ENCODE measurements at regions not wholly inside any gene's neighbourhood (a gene's known extent, or its start where the extent isn't known, plus 50 kb on each side); places are given as distances from the start of the nearest gene placed in this dataset.

DNA sequence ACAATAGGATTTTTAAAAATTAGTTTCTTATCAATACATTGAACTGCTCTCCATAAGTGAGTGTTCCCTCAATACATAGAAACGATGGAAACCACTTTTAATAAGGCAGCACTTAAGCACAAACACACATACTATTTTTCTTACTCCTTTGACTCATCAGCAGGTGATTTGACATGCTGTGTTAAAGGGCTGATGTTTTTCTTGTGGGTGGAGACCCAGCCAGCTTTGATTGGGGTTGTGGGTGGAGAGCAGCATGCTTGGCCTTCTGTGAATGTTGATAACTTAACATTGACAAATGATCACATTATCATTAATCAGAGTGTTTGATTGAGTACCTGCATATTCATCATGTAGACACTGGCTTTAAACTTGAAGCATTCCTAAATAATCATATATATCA is 223.0 kb upstream of the DPH6 start:
- no peak for DNase-seq

GRCh38 chr15:35769656-35770055 is 223.7 kb upstream of the DPH6 start:
- DNase-seq: no peak

DNA sequence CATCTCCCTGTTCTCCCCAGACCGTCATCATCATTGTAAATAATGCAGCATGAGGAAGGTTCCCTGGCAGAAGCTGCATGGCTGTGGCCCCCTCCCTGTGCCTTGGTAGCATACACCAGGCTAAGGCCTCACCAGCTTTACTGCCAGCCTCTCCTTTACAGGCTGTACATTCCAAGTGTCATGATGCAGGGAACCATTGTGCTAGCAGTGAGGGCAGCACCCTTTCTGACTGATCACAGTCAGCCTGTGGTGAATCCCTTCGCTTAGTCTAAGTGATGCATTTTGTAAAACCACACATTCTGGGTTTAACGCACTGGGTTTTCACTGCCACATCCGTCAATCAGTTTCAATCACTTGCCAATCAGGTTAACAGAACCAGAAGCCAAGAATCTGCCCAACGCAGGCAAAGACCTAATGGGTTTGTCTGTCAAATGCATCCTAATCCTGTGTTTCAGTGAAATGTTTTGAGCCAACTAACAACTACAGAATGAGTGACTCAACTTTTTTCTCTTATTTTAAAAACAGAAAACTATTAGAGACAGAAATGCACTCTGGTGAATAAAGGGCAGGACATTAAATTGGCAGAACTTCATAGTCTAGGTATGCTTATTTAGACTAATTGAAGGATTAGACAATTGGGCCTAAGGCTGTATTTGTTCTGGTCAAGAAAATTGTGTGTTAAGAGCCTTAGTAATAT is 225.9 kb upstream of the DPH6 start:
- no peak for DNase-seq

- no peak for DNase-seq
These were observed 228.7 kb upstream of the DPH6 start for GRCh38 chr15:35774653-35775052.

- DNase-seq: no peak
These were observed 229.5 kb upstream of the DPH6 start for GRCh38 chr15:35775471-35775870.

DNA sequence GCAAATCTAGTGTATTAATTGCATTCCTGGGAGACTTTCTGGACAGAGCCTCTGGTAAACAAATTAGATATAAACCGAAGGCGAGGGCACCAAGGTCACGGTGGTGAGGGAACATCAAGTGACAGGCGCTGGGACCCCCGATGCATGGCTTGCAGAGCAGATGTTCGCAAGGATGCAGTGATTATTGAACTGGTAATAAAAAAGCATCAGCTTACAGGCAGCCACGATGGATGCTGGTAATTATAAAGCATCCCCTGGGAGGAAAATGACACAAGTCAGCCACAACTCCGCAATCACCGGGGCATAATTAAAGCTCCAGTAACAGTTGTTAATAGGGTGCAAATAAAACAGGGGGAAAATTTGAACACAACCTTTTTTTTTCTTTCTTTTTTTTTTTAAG is 231.1 kb upstream of the DPH6 start:
- DNase-seq: no peak

- DNase-seq: no peak
These were observed 237.2 kb upstream of the DPH6 start for GRCh38 chr15:35783203-35783602.

- DNase-seq: no peak
These were observed 238.8 kb upstream of the DPH6 start for GRCh38 chr15:35784745-35785144.

DNA sequence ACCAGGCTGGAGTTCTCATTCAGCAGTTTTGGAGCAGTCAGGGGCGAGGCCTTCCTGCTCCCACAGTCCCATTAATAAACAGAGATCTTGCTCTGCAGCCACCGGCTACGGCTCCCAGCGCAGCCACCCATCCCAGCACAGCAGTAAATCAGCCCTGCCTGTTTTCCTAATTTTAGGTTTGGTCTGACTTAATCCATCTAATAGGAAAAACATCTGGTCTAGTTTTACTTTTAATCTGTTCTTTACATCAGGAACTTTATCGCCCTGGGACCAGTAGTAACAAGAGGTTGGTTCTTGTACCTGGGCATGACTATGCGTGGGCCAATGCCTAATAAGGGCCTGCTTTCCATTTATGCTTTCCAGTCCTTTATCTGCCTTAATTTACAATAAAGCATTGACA is 264.0 kb upstream of the DPH6 start:
- peak; percentile 29 for DNase-seq

DNA sequence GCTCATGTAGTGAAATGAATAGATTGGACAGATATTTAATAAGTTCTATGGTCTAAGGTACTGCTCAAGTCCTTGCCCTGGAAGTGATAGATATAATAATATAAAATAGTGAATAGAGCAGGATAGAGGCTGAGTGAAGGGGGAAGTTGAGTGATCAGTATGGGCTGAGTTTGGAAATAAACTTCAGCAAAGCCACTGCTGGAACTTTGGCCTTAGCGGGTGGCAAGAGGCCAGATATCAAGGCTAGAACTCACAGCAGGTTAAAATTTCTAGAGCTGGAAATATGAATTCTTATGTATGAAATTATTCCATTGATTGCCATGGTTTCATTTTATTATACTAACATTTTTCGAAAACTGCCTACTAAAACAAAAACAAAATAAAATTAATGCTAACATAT is 267.6 kb upstream of the DPH6 start:
- no peak for DNase-seq

DNA sequence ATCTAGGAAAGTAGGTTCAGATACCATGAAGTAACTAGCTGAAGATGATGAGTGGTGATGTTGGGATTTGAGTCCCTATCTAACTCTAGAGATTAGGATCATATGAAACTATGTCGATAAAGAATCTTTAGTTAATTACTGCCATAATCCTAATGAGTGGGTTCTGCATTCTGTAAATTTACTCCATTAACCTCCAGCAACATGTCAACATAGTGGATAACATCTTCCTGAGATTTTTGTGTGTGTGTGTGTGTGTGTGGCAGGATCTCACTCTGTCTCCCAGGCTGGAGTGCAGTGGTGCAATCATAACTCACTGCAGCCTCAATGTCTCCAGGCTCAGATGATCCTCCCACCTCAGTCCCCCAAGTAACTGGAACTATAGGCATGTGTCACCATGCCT is 272.9 kb upstream of the DPH6 start:
- DNase-seq: no peak

DNA sequence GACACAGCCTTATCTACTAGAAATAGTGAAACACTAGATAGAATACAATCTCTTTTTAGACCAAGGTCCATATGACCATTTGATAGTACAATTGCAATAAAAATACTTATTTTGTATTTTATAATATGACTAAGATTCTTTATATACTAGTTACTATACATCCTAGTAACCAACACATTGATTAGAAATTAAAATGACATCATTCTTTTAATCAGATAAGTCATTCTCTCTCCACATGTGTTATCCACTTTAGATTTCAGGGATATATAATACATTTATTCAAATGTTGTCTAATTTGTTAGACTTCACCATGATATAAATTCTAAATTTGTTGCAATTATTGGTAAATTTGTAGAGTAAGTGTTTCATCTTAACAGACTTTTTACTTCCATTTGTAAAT is 276.2 kb upstream of the DPH6 start:
- no peak for DNase-seq

GRCh38 chr15:35827141-35827540 is 281.2 kb upstream of the DPH6 start:
- DNase-seq: no peak

DNA sequence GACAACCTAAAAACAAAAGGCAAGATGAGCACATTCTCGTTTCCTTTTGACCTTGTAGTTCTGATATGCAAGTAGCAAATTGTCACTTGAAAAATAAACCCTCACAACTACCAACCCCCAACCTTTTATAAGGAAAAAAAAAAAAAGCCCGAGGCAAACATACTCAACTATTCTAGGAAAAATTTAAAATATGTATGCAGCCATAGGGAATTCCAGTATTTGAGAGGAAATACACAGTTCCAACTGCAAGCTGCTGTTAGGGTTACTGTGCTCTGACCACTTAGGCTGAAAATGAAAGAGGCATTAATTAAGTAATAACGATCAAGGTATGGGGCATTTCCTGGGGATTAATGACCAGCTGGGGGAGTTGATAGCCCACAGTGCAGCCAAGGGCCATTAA is 281.9 kb upstream of the DPH6 start:
- DNase-seq: no peak

DNA sequence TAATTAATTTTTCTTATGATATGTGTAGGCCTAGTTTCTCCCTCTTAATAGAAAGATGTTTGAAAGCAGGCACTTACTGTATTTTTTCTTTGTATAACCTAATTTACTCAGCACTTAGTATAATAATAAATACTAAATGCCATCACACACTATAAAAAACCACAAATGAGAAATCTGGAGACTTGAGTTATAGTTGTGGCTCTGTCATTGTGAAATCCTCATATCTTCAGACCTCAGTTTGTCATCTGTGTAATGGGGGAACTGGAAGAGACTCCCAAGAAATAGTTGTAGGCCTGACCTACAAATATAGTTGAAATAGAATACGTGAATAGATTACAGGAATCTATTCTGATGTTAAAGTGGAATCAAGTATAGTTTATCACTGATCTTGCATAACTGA is 287.6 kb upstream of the DPH6 start:
- DNase-seq: no peak

DNA sequence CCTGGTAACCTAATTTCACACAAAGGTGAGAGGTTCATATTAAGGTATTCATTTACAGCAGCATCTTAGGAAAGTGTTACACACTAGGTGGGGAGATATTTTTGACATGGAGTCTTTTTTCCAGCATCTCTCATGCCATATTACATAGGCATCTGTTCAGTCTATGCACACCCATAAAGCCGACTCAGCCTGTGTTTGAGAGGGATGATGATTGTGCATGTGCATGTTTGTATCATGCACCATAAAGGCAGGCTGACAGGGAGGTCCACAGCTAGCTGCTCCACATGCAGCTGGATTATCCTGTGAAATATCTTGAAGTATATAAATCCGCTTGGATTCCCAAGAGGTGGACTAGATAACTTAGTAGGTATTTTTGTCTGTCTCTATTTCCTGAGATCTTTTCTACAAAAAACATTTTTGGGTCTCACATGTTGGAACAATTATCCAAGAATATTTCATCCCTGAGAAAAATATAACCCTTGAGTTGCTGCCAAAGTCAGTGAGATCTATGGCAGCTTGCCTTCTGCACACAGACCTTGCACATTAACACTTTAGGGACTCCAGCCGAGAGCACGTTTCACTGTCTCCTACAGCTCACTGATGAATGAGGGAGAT is 288.4 kb upstream of the DPH6 start:
- peak; percentile 51 for DNase-seq

DNA sequence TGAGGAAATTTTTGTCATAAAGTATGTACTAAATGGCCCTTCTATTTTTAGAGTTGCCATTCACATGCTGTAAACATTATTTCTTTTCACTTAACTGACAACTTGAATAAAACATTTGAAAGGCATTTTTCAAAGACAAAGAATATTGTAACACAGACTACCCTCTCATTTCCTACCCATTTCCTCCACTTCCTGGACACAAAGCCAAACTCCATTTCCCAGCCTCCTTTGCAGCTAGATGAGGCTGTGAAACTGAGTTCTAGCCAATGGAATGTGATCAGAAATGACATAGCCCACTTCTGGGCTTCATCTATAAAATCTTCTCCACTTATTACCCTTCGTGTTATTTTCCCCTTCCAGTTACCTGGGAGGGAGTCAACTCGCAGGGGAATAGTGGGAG is 288.9 kb upstream of the DPH6 start:
- no peak for DNase-seq

DNA sequence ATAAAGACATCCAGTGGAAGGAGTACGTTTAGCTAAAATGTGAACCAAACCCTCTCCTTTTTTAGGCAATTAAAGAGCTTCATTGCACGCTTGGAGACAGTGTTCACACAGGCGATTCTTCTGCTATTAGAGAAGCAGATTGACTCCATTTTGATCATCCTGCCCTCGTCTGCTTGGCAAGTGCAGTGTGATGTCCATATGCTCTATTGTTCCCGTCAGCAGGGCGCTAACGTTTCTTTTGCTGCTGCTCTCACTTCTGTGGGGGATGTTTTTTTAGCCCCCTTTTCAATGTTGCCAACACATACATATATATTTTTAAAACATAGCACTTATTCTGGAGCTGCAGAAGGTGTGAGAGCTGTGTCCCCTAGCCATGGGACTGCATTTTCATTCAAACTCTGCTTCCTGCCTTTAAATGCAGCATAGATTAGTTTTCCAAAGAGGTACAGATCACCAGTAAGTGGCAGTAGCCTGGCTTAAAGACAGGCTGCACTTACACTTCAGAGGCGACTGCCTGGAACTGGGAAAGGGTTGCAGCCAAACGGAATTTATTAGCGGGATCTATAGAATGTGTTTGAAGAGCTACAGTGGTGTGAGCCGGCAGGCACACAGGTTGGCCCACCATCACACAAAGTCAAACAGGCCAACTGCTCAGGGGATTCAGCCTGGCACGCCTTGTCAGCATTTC is 292.6 kb upstream of the DPH6 start:
- no peak for DNase-seq

DNA sequence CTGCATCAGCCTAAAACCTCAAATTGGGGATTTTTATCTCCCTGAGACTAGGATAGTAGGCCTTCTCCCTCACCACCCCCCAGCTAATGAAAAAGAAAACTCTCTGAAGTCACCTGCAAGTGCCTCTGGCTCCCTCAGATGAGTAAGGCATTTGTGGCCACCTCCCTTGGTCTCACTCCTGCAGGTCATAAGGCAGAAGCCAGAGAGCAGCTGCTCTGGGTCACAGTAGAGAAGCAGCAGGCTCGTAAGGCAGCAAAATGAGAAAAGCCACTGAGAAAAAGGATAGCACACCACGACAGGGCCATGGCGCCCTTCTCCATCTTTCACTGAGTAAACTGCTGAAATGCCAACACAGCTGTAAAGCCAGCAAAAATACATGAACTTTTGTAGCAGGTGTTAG is 296.7 kb upstream of the DPH6 start:
- DNase-seq: no peak

- no peak for DNase-seq
These were observed 297.5 kb upstream of the DPH6 start for GRCh38 chr15:35843498-35843897.

DNA sequence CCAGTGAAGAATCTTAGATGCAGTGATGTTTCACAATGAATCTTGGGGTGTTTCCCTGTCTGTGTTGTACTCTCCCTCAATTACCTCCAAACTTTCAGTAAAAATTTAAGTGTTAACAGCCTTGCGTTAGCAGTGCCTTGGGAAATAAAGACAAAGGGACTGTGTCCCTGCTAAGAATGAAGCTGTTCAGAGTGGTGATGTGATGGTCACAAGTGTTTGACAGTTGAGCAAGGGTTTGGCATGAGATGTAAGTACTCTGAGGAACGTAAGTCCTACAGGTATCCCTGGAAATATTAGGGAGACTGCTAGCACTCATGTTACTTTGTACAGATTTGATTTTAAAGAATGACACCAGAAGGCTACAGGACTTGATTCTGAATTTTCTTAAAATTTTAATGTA is 304.3 kb upstream of the DPH6 start:
- DNase-seq: no peak

DNA sequence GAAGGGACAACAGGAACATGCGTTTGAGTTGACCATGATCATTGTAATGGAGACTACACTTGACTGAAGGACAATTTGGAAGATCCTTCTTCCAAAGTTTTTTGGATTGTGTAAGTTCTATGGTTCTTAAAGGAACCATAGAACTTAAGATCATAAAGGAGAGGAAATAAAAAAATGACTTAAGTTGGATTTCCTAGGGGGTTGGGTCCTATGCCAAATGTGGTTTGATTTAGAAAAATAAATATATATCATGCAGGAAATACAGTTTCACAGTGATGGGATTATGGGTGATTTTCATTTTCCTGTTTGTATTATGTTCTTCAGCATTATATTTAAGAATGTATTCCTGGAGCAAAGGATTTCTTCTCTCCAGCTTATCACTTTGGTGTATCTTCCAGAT is 305.5 kb upstream of the DPH6 start:
- DNase-seq: no peak

DNA sequence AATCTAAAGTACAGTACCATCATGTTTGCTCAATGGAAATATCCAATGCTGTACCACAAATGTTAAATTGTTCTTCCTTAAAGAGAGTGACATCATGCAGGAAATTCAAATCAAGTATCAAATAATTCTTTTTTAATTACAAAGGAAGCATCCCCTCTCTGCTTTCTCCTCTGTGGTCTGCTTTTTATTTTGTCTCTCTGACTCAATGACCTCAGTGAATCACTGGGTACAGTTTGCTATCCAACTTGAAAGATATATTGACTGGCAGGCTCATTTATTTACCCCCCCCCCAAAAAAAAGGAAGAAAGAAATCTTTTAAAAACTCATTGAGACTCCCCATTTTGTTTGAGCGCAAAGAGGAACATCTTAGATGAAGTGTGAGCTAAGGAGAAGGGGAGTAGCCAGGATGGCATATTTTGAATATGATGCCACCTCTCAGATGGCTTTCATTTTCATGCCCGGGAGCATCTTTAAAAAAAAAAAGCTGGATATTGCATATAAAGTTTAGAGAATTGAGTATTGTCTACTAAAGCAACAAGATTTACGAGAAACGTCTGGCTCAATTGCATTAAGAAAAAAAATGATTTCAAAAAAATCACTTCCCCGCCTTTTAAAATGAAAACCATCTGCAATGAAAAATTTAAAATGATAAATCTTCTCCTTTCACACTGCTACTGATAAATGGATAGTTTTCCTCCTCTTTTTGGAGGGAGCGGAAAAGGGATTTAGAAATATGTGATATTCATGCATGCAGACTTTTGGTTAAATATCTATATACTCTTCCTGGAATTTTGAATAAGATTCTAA is 307.1 kb upstream of the DPH6 start:
- no peak for DNase-seq

Data from muscle of arm (tissue), 1 donor.